ENCODE measurements at regions not wholly inside any gene's neighbourhood (a gene's known extent, or its start where the extent isn't known, plus 50 kb on each side); places are given as distances from the start of the nearest gene placed in this dataset.

- Histone ChIP-seq H3K9me3 (ENCODE audit: low read length) (no peaks in the 10 kb centered on the region), H2AFZ (ENCODE audit: low read depth, low read length) (no peak overlapping the region), H3K9ac (ENCODE audit: low read length) (no peak overlapping the region), H3K79me2 (replicated peaks; ENCODE audit: insufficient read depth, low read length) (no peaks in the 10 kb centered on the region), H3K4me2 (ENCODE audit: low read length) (no peak overlapping the region), H4K20me1 (ENCODE audit: insufficient read depth) (no peaks in the 10 kb centered on the region), H3K4me3 (ENCODE audit: low read length) (no peak overlapping the region), H3K27me3 (ENCODE audit: insufficient read depth, low read depth, low read length) (no peaks in the 10 kb centered on the region), H3K27ac (ENCODE audit: low read length) (no peak overlapping the region), H3F3A (ENCODE audit: insufficient read depth, low read length, poor library complexity, severe bottlenecking) (no peaks in the 10 kb centered on the region), H3K9me2 (ENCODE audit: insufficient read depth, low read length) (no peaks in the 10 kb centered on the region), H3K36me3 (ENCODE audit: insufficient read depth, low read length) (no peaks in the 10 kb centered on the region)
- TF ChIP-seq MXI1 (conservative IDR thresholded peaks at IDR 0.05; ENCODE audit: poor library complexity, severe bottlenecking), result no peak
- no peak for TF ChIP-seq SMC3 (conservative IDR thresholded peaks at IDR 0.05; ENCODE audit: poor library complexity)
- TF ChIP-seq, protein P1, sequence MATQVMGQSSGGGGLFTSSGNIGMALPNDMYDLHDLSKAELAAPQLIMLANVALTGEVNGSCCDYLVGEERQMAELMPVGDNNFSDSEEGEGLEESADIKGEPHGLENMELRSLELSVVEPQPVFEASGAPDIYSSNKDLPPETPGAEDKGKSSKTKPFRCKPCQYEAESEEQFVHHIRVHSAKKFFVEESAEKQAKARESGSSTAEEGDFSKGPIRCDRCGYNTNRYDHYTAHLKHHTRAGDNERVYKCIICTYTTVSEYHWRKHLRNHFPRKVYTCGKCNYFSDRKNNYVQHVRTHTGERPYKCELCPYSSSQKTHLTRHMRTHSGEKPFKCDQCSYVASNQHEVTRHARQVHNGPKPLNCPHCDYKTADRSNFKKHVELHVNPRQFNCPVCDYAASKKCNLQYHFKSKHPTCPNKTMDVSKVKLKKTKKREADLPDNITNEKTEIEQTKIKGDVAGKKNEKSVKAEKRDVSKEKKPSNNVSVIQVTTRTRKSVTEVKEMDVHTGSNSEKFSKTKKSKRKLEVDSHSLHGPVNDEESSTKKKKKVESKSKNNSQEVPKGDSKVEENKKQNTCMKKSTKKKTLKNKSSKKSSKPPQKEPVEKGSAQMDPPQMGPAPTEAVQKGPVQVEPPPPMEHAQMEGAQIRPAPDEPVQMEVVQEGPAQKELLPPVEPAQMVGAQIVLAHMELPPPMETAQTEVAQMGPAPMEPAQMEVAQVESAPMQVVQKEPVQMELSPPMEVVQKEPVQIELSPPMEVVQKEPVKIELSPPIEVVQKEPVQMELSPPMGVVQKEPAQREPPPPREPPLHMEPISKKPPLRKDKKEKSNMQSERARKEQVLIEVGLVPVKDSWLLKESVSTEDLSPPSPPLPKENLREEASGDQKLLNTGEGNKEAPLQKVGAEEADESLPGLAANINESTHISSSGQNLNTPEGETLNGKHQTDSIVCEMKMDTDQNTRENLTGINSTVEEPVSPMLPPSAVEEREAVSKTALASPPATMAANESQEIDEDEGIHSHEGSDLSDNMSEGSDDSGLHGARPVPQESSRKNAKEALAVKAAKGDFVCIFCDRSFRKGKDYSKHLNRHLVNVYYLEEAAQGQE (IDR thresholded peaks at IDR 0.05; ENCODE audit: borderline replicate concordance), result no peak
- no peak for TF ChIP-seq TAF1 (IDR thresholded peaks at IDR 0.05; ENCODE audit: low read depth)
- TF ChIP-seq EP300 (conservative IDR thresholded peaks at IDR 0.05; ENCODE audit: poor library complexity, severe bottlenecking), result no peak
- no peak for TF ChIP-seq POLR2AphosphoS5 (IDR thresholded peaks at IDR 0.05)
- TF ChIP-seq CTCF (IDR thresholded peaks at IDR 0.05; ENCODE audit: poor library complexity, severe bottlenecking), result no peak
Observed at GRCh38 chr21:24290151-24290833, 1317.0 kb downstream of the MRPL39 start.

- Histone ChIP-seq H3K79me2 (replicated peaks; ENCODE audit: insufficient read depth, low read length) (no peaks in the 10 kb centered on the region), H3K27me3 (ENCODE audit: insufficient read depth, low read depth, low read length) (no peaks in the 10 kb centered on the region), H2AFZ (ENCODE audit: low read depth, low read length) (no peak overlapping the region), H3K4me3 (ENCODE audit: low read length) (no peak overlapping the region), H3K36me3 (ENCODE audit: insufficient read depth, low read length) (no peaks in the 10 kb centered on the region), H3K4me2 (ENCODE audit: low read length) (no peak overlapping the region), H3K9me2 (ENCODE audit: insufficient read depth, low read length) (no peaks in the 10 kb centered on the region), H3K9ac (ENCODE audit: low read length) (no peak overlapping the region), H4K20me1 (ENCODE audit: insufficient read depth) (no peaks in the 10 kb centered on the region), H3K27ac (ENCODE audit: low read length) (no peak overlapping the region), H3F3A (ENCODE audit: insufficient read depth, low read length, poor library complexity, severe bottlenecking) (no peaks in the 10 kb centered on the region), H3K9me3 (ENCODE audit: low read length) (no peaks in the 10 kb centered on the region)
- TF ChIP-seq EZH2 (IDR thresholded peaks at IDR 0.05; ENCODE audit: borderline replicate concordance, insufficient read depth, low read length, poor library complexity, severe bottlenecking) (no peak), TAF1 (IDR thresholded peaks at IDR 0.05; ENCODE audit: low read depth) (no peak), POLR2AphosphoS5 (IDR thresholded peaks at IDR 0.05) (no peak), CTCF (IDR thresholded peaks at IDR 0.05; ENCODE audit: poor library complexity, severe bottlenecking) (no peak), SMC3 (conservative IDR thresholded peaks at IDR 0.05; ENCODE audit: poor library complexity) (no peak), EP300 (conservative IDR thresholded peaks at IDR 0.05; ENCODE audit: poor library complexity, severe bottlenecking) (no peak), MXI1 (conservative IDR thresholded peaks at IDR 0.05; ENCODE audit: poor library complexity, severe bottlenecking) (no peak), RAD21 (conservative IDR thresholded peaks at IDR 0.05) (no peak)
- TF ChIP-seq, protein P1 (IDR thresholded peaks at IDR 0.05; ENCODE audit: borderline replicate concordance), result no peak
Observed at GRCh38 chr21:24289539-24289938, 1317.7 kb downstream of the MRPL39 start.

Data from neural cell (in vitro differentiated cells).